HG03108 (cell line): ENCODE measurements at regions not wholly inside any gene's neighbourhood (a gene's known extent, or its start where the extent isn't known, plus 50 kb on each side); places are given as distances from the start of the nearest gene placed in this dataset.
"Not testable (repeated sequence)": the region's sequence is repeated elsewhere in the genome, so short reads cannot be mapped to it uniquely, and the experiment has no call there.

Experiments used
- ATAC-seq: cut with Tn5 transposase; IDR thresholded peaks from one replicate; pipeline ENCODE4 v1.9.1; 2021; ENCODE audit warnings: moderate library complexity; ENCODE audit not compliant: unreplicated experiment

GRCh38 chr16:47921535-47921934, 234.3 kb downstream of the ABCC12 start:
- no peak for ATAC-seq

GRCh38 chr16:47920709-47921108, 235.1 kb downstream of the ABCC12 start:
- no peak for ATAC-seq

- no peak for ATAC-seq
Measured at GRCh38 chr16:47917118-47917517, 238.7 kb downstream of the ABCC12 start.

- no peak for ATAC-seq
Measured at GRCh38 chr16:47916266-47916665, 239.5 kb downstream of the ABCC12 start.

GRCh38 chr16:47907109-47907508, 248.7 kb downstream of the ABCC12 start:
- no peak for ATAC-seq

GRCh38 chr16:47905771-47906170, 250.0 kb downstream of the ABCC12 start:
- no peak for ATAC-seq

- ATAC-seq, result no peak
Measured at GRCh38 chr16:47904691-47905090, 251.1 kb downstream of the ABCC12 start.

- no peak for ATAC-seq
Measured at GRCh38 chr16:47903470-47903869, 252.3 kb downstream of the ABCC12 start.

GRCh38 chr16:47897105-47897504, 258.7 kb downstream of the ABCC12 start:
- ATAC-seq, result not testable (repeated sequence)

GRCh38 chr16:47895146-47895545, 260.6 kb downstream of the ABCC12 start:
- no peak for ATAC-seq

- ATAC-seq, result no peak
Measured at GRCh38 chr16:47892999-47893398, 262.8 kb downstream of the ABCC12 start.

GRCh38 chr16:47888734-47889133, 267.1 kb downstream of the ABCC12 start:
- no peak for ATAC-seq

- ATAC-seq, result no peak
Measured at GRCh38 chr16:47888142-47888541, 267.7 kb downstream of the ABCC12 start.

- no peak for ATAC-seq
Measured at GRCh38 chr16:47887496-47887895, 268.3 kb downstream of the ABCC12 start.

- no peak for ATAC-seq
Measured at GRCh38 chr16:47886631-47887415, 269.0 kb downstream of the ABCC12 start.

GRCh38 chr16:47886139-47886538, 269.7 kb downstream of the ABCC12 start:
- no peak for ATAC-seq

GRCh38 chr16:47885489-47885888, 270.3 kb downstream of the ABCC12 start:
- ATAC-seq, result no peak

- ATAC-seq, result no peak
Measured at GRCh38 chr16:47884116-47884725, 271.6 kb downstream of the ABCC12 start.

- no peak for ATAC-seq
Measured at GRCh38 chr16:47881574-47881973, 274.2 kb downstream of the ABCC12 start.

- ATAC-seq, result no peak
Measured at GRCh38 chr16:47880653-47881052, 275.1 kb downstream of the ABCC12 start.

- ATAC-seq, result no peak
Measured at GRCh38 chr16:47877166-47877565, 278.6 kb downstream of the ABCC12 start.

GRCh38 chr16:47876511-47876910, 279.3 kb downstream of the ABCC12 start:
- ATAC-seq, result no peak

- no peak for ATAC-seq
Measured at GRCh38 chr16:47873434-47873833, 282.4 kb downstream of the ABCC12 start.
